GM12873 (cell line): ENCODE measurements at regions not wholly inside any gene's neighbourhood (a gene's known extent, or its start where the extent isn't known, plus 50 kb on each side); places are given as distances from the start of the nearest gene placed in this dataset.

ENCODE experiments used
- CTCF ChIP-seq: IDR thresholded peaks from 2 replicates; pipeline ENCODE4 v1.5.1; 2012; ENCODE audit warnings: low read depth, mild to moderate bottlenecking, moderate library complexity, low read length, control low read depth; ENCODE audit not compliant: insufficient read depth; ENCODE audit errors: missing control alignments

DNA sequence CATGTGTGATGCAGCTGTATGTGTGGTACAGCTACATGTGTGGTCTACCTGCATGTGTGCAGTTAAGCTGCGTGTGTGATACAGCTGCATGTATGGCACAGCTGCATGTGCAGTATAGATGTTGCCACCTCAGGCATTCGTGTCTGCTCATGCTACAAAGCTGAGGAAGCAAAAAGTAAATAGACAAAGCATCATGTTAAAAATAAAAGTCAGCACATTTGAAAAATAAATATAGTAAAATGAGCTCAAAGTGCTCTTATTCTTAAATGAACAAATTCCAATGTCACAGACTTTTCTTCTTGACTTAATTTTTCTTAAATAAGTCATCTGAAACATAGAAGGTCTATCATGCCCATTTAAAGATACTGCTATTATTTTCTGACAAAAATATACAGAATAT lies 519.3 kb upstream of the SOX11 start:
- TF ChIP-seq CTCF: no peak

DNA sequence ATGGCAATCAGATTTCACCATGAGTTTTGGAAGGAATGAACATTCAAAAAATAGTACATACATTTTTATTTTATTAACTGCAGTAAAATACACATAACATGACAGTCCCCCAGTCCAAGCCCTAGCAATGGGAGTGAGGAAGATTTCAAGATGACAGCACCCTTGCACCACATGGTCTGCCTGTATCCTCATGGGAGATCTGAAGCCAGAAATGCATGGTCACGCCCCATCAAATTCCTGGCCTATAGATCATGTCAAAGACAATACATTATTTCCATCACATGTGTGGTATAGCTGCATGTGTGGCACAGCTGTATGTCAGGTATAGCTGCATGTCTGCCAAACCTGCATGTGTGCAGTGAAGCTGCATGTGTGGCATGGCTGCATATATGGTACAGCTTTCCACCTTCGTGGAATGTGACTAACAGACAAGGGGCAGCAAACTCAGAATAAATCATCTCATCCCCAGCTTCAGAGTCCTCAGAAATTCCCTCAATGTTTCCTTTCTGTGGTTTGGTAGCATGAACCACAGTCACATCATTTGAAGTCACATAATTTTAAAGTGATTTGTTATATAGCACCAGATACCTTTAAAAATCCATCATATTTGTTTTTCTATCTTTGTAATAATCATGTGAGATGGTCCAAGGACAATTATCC lies 518.2 kb upstream of the SOX11 start:
- no peak for TF ChIP-seq CTCF

DNA sequence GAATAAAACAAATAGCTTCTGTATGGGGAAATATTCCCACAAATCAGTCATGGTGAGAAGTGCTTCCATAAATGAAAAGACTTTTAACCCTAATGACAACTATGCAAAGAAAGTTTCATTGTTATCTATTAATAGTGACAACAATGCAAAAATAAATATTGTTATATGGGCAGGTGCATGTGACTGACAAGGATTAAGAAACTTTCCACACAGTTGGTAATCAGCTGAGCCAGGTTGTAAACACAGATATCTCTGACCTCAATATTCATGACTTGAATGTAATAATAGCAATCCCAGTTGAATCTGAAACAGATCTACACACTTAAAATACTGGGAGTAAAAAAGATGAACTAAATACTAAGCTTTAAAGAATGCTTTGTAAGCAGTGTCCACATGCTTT lies 517.0 kb upstream of the SOX11 start:
- TF ChIP-seq CTCF: no peak

- no peak for TF ChIP-seq CTCF
Measured at GRCh38 chr2:5176764-5177163, 515.4 kb upstream of the SOX11 start.

- TF ChIP-seq CTCF: no peak
Measured at GRCh38 chr2:5183031-5183430, 509.2 kb upstream of the SOX11 start.

GRCh38 chr2:5187283-5187682 lies 504.9 kb upstream of the SOX11 start:
- TF ChIP-seq CTCF: no peak

- TF ChIP-seq CTCF: no peak
Measured at GRCh38 chr2:5188636-5189035, 503.5 kb upstream of the SOX11 start.
